WERI-Rb-1 (cell line): ENCODE measurements at regions not wholly inside any gene's neighbourhood (a gene's known extent, or its start where the extent isn't known, plus 50 kb on each side); places are given as distances from the start of the nearest gene placed in this dataset.

Source experiments
- DNase-seq: peaks from one replicate; pipeline ENCODE4 v3.0.0-alpha.2; 2020
- H3K27ac ChIP-seq: fragments of 250-450 bp; sonication (Bioruptor Pico); 2 replicates; pipeline ENCODE4 v1.5.1; 2020; ENCODE audit warnings: mild to moderate bottlenecking, moderate library complexity
- H3K27me3 ChIP-seq: fragments of 250-450 bp; sonication (Bioruptor Pico); 2 replicates; pipeline ENCODE4 v1.5.1; 2021; ENCODE audit warnings: mild to moderate bottlenecking, low read depth, moderate library complexity; ENCODE audit not compliant: insufficient read depth, severe bottlenecking
- H3K36me3 ChIP-seq: fragments of 250-450 bp; sonication (Bioruptor Pico); 2 replicates; pipeline ENCODE4 v1.5.1; 2020; ENCODE audit warnings: mild to moderate bottlenecking, moderate library complexity
- H3K4me3 ChIP-seq: 2 replicates; pipeline ENCODE4 v1.5.1; 2011; ENCODE audit warnings: low read depth, mild to moderate bottlenecking, control low read depth, low read length
- H3K9me3 ChIP-seq: fragments of 250-450 bp; sonication (Bioruptor Pico); 2 replicates; pipeline ENCODE4 v1.5.1; 2021; ENCODE audit warnings: mild to moderate bottlenecking, moderate library complexity; ENCODE audit not compliant: severe bottlenecking
- TF ChIP-seq, protein P1 (sequence below): IDR thresholded peaks from 2 replicates; pipeline ENCODE4 v1.5.1; 2011; ENCODE audit warnings: low read depth, mild to moderate bottlenecking, control low read depth, inconsistent platforms, low read length

DNA sequence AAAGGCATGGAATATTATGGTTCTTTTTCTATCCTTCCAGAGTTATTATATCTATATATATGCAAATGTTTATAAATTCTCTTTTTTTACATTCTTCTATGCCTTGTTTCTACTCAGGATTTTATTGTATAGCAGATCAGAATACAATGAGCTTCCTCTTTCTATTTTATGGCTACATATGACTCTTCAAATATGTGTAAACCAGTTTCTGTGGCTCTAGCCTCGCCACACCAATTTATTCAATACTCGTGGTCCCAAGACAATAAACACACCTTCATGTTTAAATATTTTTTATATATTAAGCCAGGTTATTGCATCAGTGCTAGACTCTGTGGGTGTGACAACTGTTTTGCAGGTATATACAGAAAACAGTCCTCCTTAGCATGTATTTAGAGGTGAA, 237.5 kb upstream of the MKLN1 start:
- H3K27ac ChIP-seq = no peak overlapping the region
- H3K27me3 ChIP-seq = no peaks in the 10 kb centered on the region
- no peak overlapping the region for H3K4me3 ChIP-seq
- DNase-seq = no peak
- H3K9me3 ChIP-seq = no peaks in the 10 kb centered on the region
- no peaks in the 10 kb centered on the region for H3K36me3 ChIP-seq
- TF ChIP-seq, protein P1, sequence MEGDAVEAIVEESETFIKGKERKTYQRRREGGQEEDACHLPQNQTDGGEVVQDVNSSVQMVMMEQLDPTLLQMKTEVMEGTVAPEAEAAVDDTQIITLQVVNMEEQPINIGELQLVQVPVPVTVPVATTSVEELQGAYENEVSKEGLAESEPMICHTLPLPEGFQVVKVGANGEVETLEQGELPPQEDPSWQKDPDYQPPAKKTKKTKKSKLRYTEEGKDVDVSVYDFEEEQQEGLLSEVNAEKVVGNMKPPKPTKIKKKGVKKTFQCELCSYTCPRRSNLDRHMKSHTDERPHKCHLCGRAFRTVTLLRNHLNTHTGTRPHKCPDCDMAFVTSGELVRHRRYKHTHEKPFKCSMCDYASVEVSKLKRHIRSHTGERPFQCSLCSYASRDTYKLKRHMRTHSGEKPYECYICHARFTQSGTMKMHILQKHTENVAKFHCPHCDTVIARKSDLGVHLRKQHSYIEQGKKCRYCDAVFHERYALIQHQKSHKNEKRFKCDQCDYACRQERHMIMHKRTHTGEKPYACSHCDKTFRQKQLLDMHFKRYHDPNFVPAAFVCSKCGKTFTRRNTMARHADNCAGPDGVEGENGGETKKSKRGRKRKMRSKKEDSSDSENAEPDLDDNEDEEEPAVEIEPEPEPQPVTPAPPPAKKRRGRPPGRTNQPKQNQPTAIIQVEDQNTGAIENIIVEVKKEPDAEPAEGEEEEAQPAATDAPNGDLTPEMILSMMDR = no peak

DNA sequence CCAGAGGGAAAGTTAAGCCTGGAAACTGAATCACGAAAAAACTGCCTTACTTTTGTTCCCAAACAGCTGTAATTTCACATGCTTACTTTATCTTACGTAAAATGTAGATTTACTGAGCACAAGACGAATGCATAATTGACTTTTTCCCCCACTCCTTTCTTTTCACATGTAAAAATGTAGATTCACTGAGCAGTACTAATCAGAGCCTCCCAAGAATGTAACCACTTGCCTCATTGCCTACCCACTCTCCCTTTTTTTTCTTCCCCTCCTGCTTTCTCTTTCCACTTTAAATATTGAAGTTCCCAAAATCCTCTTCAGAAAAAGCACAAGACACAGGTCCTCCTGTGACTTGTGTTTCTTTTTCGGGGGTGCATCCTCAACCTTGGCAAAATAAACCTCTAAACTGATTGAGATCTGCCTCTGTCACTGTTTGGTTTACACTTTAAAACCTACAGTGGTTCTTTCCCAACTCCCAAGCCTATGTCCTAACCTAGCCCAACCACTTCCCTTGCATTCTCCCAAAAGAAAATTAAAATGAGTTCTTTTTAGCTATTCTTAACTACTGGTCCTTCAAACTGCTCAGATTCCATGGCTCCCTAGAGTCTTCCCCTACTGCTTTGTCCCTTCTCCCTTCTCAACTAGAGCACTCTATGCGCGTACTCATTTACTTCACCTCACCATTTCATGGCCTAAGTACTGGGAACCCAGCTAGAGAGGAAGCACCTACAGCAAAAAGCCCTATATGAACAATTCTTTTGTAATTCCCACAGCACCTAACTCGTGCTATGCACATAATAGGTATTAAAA, 236.6 kb upstream of the MKLN1 start:
- TF ChIP-seq, protein P1 = no peak
- DNase-seq = no peak
- Histone ChIP-seq H3K9me3 (no peaks in the 10 kb centered on the region), H3K27me3 (no peaks in the 10 kb centered on the region), H3K36me3 (no peaks in the 10 kb centered on the region), H3K4me3 (no peak overlapping the region), H3K27ac (no peak overlapping the region)

DNA sequence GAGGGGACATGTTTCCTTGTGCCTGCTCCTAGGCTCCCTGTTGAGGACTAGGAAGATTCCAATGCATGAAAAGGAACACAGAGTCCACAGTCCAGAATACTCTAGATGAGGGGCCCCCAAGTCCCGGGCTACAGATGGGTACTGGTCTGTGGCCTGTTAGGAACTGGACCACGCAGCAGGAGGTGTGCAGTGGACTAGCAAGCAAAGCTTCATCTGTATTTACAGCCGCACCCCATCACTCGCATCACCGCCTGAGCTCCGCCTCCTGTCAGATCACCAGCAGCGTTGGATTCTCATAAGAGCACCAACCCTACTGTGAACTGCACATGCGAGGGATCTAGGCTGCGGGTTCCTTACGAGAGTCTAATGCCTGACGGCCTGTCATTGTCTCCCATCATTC, 233.0 kb upstream of the MKLN1 start:
- H3K27me3 ChIP-seq = no peaks in the 10 kb centered on the region
- H3K36me3 ChIP-seq = no peaks in the 10 kb centered on the region
- TF ChIP-seq, protein P1 = no peak
- DNase-seq = no peak
- no peaks in the 10 kb centered on the region for H3K9me3 ChIP-seq
- H3K4me3 ChIP-seq = no peak overlapping the region
- no peak overlapping the region for H3K27ac ChIP-seq

DNA sequence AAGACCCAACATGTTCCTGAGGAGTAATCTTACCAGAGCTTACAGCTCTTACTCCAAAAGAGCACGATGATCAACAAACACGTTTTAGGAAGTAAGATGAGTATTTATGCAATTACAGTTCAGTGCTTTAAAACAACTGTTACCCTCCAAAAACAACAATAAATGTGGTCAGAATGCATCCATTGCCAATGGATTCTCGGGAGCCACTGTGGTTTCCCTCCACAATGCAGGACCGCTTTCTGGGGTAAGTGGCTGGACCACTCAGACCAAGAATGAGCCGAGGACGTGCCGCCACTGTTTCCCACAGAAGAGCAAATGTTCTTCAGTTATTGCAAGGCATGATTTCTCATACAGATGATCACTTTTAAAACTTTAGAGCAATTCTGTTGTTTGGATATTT, 232.3 kb upstream of the MKLN1 start:
- no peaks in the 10 kb centered on the region for H3K9me3 ChIP-seq
- H3K27me3 ChIP-seq = no peaks in the 10 kb centered on the region
- no peak overlapping the region for H3K27ac ChIP-seq
- DNase-seq = no peak
- no peaks in the 10 kb centered on the region for H3K36me3 ChIP-seq
- TF ChIP-seq, protein P1 = no peak
- no peak overlapping the region for H3K4me3 ChIP-seq

DNA sequence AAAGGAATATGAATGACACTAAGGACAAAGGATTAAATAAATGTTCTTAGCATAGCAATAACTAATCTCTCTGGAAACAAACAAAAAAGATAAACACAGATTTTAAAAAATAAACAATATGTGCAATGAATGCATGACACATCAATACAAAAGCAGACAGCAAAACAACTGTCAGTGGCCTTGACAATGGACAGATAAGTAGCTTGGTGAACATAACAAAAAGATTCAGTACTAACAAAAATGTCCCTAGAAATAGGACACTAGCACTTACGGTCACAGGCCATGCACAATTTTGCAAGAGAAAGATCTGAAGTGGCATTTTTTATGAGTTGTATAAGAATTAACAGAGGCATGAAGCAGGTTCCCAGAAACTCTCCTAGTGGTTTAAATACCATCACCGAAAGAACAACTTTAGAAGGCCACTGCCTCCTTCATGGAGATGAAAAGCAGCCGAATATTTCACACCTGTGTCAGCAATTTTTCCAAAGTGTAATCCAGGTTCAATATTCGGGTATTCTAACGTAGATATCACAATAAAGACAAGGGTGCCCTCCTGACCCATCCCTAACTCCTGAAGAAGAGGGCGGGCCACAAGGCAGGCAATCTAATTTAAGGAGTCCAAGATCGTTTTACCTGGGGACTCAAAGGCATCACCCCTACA, 231.3 kb upstream of the MKLN1 start:
- no peak overlapping the region for H3K4me3 ChIP-seq
- no peaks in the 10 kb centered on the region for H3K9me3 ChIP-seq
- H3K36me3 ChIP-seq = no peaks in the 10 kb centered on the region
- H3K27me3 ChIP-seq = no peaks in the 10 kb centered on the region
- DNase-seq = no peak
- TF ChIP-seq, protein P1 = no peak
- H3K27ac ChIP-seq = no peak overlapping the region
